ENCODE measurements at regions not wholly inside any gene's neighbourhood (a gene's known extent, or its start where the extent isn't known, plus 50 kb on each side); places are given as distances from the start of the nearest gene placed in this dataset.

DNA sequence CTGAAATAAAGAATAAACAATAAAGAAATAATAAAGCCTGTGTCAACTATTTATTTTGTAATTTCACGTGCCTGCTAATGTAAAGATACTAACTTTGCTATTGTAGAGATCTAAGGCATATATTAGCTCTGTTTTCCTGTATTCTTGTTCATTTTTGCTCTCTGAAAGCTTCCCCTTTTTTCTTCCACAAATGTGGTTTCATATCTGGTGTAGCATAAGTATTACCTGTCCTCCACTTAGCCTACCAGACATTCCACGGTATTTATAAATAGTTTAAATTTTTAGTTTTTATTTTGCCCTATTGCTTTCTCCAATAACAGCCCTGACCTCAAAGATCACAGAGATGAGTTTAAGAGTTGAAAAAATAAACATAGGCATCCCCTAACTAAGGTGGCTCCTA is 92.6 kb upstream of the ATP2B1 start:
- H3K27me3 ChIP-seq (ENCODE audit: low read length) = no peaks in the 10 kb centered on the region
- TF ChIP-seq EZH2phosphoT487 (conservative IDR thresholded peaks at IDR 0.05; ENCODE audit: low read length) = no peak
- TF ChIP-seq, protein P1, sequence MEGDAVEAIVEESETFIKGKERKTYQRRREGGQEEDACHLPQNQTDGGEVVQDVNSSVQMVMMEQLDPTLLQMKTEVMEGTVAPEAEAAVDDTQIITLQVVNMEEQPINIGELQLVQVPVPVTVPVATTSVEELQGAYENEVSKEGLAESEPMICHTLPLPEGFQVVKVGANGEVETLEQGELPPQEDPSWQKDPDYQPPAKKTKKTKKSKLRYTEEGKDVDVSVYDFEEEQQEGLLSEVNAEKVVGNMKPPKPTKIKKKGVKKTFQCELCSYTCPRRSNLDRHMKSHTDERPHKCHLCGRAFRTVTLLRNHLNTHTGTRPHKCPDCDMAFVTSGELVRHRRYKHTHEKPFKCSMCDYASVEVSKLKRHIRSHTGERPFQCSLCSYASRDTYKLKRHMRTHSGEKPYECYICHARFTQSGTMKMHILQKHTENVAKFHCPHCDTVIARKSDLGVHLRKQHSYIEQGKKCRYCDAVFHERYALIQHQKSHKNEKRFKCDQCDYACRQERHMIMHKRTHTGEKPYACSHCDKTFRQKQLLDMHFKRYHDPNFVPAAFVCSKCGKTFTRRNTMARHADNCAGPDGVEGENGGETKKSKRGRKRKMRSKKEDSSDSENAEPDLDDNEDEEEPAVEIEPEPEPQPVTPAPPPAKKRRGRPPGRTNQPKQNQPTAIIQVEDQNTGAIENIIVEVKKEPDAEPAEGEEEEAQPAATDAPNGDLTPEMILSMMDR (IDR thresholded peaks at IDR 0.05; ENCODE audit: insufficient read depth, low read length, poor library complexity, severe bottlenecking) = no peak
- no peaks in the 10 kb centered on the region for H4K20me1 ChIP-seq (ENCODE audit: low read depth, low read length)
- no peak overlapping the region for H3K27ac ChIP-seq (ENCODE audit: low read depth, low read length)
- H3K36me3 ChIP-seq (ENCODE audit: low read length) = no peaks in the 10 kb centered on the region
- H3K79me2 ChIP-seq (ENCODE audit: insufficient read depth, low read length) = no peaks in the 10 kb centered on the region
- no peaks in the 10 kb centered on the region for H3K9me2 ChIP-seq (replicated peaks; ENCODE audit: insufficient read depth, low read length)
- no peak overlapping the region for H3K4me3 ChIP-seq (ENCODE audit: insufficient read depth, low read length, poor library complexity, severe bottlenecking)
- H3K9ac ChIP-seq (ENCODE audit: low read length) = no peak overlapping the region
- H3K4me2 ChIP-seq (ENCODE audit: low read depth, low read length, poor library complexity, severe bottlenecking) = no peak overlapping the region
- no peaks in the 10 kb centered on the region for H3K9me3 ChIP-seq (ENCODE audit: insufficient read depth, low read length)
- no peak overlapping the region for H2AFZ ChIP-seq (ENCODE audit: low read depth, low read length, severe bottlenecking)
- H3F3A ChIP-seq (ENCODE audit: insufficient read depth) = no peaks in the 10 kb centered on the region

GRCh38 chr12:89800435-89800834 is 91.8 kb upstream of the ATP2B1 start:
- Histone ChIP-seq H4K20me1 (ENCODE audit: low read depth, low read length) (no peaks in the 10 kb centered on the region), H3K27me3 (ENCODE audit: low read length) (no peaks in the 10 kb centered on the region), H3K9me2 (replicated peaks; ENCODE audit: insufficient read depth, low read length) (no peaks in the 10 kb centered on the region), H2AFZ (ENCODE audit: low read depth, low read length, severe bottlenecking) (no peak overlapping the region), H3K36me3 (ENCODE audit: low read length) (no peaks in the 10 kb centered on the region), H3K9me3 (ENCODE audit: insufficient read depth, low read length) (no peaks in the 10 kb centered on the region), H3K4me2 (ENCODE audit: low read depth, low read length, poor library complexity, severe bottlenecking) (no peak overlapping the region), H3F3A (ENCODE audit: insufficient read depth) (no peaks in the 10 kb centered on the region), H3K9ac (ENCODE audit: low read length) (no peak overlapping the region), H3K4me3 (ENCODE audit: insufficient read depth, low read length, poor library complexity, severe bottlenecking) (no peak overlapping the region), H3K79me2 (ENCODE audit: insufficient read depth, low read length) (no peaks in the 10 kb centered on the region), H3K27ac (ENCODE audit: low read depth, low read length) (no peak overlapping the region)
- TF ChIP-seq EZH2phosphoT487 (conservative IDR thresholded peaks at IDR 0.05; ENCODE audit: low read length) = no peak
- TF ChIP-seq, protein P1 (IDR thresholded peaks at IDR 0.05; ENCODE audit: insufficient read depth, low read length, poor library complexity, severe bottlenecking) = no peak

DNA sequence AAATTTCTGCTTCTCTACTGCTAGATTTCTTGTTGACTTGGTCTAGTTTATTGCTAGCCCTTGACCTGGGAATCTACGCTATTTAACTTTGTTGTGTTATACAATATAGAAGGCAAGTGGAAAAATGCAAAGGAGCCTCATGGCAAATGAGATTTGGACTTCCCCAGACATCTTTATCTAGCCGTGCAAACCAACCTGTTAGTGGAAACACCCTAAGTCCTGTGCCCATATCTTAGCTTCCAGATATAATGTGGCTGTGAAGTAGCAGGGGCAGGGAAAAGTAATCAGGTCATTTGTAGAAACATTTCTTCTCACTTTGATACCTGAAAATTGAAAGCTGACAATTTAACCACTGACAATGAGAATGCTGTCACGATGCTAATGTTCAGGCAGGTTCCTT is 90.7 kb upstream of the ATP2B1 start:
- H3K4me2 ChIP-seq (ENCODE audit: low read depth, low read length, poor library complexity, severe bottlenecking) = no peak overlapping the region
- no peaks in the 10 kb centered on the region for H3K79me2 ChIP-seq (ENCODE audit: insufficient read depth, low read length)
- H3K4me3 ChIP-seq (ENCODE audit: insufficient read depth, low read length, poor library complexity, severe bottlenecking) = no peak overlapping the region

More for the DNA sequence above, 90.7 kb upstream of the ATP2B1 start:
- H3K9me3 ChIP-seq (ENCODE audit: insufficient read depth, low read length) = no peaks in the 10 kb centered on the region
- no peak overlapping the region for H3K9ac ChIP-seq (ENCODE audit: low read length)
- H3K36me3 ChIP-seq (ENCODE audit: low read length) = no peaks in the 10 kb centered on the region
- no peak overlapping the region for H2AFZ ChIP-seq (ENCODE audit: low read depth, low read length, severe bottlenecking)
- H3F3A ChIP-seq (ENCODE audit: insufficient read depth) = no peaks in the 10 kb centered on the region
- no peaks in the 10 kb centered on the region for H3K27me3 ChIP-seq (ENCODE audit: low read length)
- no peaks in the 10 kb centered on the region for H4K20me1 ChIP-seq (ENCODE audit: low read depth, low read length)
- TF ChIP-seq, protein P1 (IDR thresholded peaks at IDR 0.05; ENCODE audit: insufficient read depth, low read length, poor library complexity, severe bottlenecking) = no peak
- TF ChIP-seq EZH2phosphoT487 (conservative IDR thresholded peaks at IDR 0.05; ENCODE audit: low read length) = no peak
- H3K27ac ChIP-seq (ENCODE audit: low read depth, low read length) = no peak overlapping the region
- H3K9me2 ChIP-seq (replicated peaks; ENCODE audit: insufficient read depth, low read length) = no peaks in the 10 kb centered on the region
